ENCODE measurements at regions not wholly inside any gene's neighbourhood (a gene's known extent, or its start where the extent isn't known, plus 50 kb on each side); places are given as distances from the start of the nearest gene placed in this dataset.

GRCh38 chr6:166742981-166743380 lies 115.9 kb upstream of the RPS6KA2 start:
- TF ChIP-seq CTCF (IDR thresholded peaks at IDR 0.05): no peak

GRCh38 chr6:166739976-166740318 lies 112.9 kb upstream of the RPS6KA2 start:
- no peak for TF ChIP-seq CTCF (IDR thresholded peaks at IDR 0.05)

GRCh38 chr6:166739117-166739975 lies 112.3 kb upstream of the RPS6KA2 start:
- TF ChIP-seq CTCF (IDR thresholded peaks at IDR 0.05): no peak

- no peak for TF ChIP-seq CTCF (IDR thresholded peaks at IDR 0.05)
These were observed 111.5 kb upstream of the RPS6KA2 start for GRCh38 chr6:166738386-166739116.

- TF ChIP-seq CTCF (IDR thresholded peaks at IDR 0.05): no peak
These were observed 110.2 kb upstream of the RPS6KA2 start for GRCh38 chr6:166737261-166737660.

- no peak for TF ChIP-seq CTCF (IDR thresholded peaks at IDR 0.05)
These were observed 109.6 kb upstream of the RPS6KA2 start for GRCh38 chr6:166736634-166737033.

- no peak for TF ChIP-seq CTCF (IDR thresholded peaks at IDR 0.05)
These were observed 106.8 kb upstream of the RPS6KA2 start for GRCh38 chr6:166733900-166734299.
